NB4 (cell line): ENCODE measurements at regions not wholly inside any gene's neighbourhood (a gene's known extent, or its start where the extent isn't known, plus 50 kb on each side); places are given as distances from the start of the nearest gene placed in this dataset.

Source experiments
- POLR2A ChIP-seq: IDR thresholded peaks from 2 replicates; pipeline ENCODE4 v1.6.1; 2011; ENCODE audit warnings: mild to moderate bottlenecking; ENCODE audit not compliant: insufficient read length; ENCODE audit errors: extremely low read depth
- TF ChIP-seq, protein P1 (sequence below): IDR thresholded peaks from one replicate; pipeline ENCODE4 v1.5.1; 2012; ENCODE audit warnings: low read depth, low read length

DNA sequence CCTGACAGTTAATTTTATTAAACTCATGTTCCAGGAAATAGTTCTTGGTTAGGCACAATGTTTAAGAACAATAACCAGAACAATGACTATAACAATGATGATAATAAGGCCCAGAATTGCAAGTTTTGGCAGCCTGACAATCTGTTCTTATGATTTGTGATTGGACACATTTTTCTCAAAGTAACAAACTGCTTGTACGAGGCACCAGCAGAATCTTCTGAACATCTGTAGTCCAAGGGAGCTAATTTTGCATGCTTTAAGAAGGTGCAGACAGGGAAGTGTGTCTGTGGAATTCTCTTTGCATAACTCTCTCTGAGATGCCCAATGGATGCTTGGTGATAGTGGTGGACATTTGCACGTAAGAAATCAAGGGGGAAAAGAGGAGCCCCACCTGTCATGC is 709.3 kb downstream of the SLC4A3 start:
- TF ChIP-seq POLR2A = no peak
- TF ChIP-seq, protein P1, sequence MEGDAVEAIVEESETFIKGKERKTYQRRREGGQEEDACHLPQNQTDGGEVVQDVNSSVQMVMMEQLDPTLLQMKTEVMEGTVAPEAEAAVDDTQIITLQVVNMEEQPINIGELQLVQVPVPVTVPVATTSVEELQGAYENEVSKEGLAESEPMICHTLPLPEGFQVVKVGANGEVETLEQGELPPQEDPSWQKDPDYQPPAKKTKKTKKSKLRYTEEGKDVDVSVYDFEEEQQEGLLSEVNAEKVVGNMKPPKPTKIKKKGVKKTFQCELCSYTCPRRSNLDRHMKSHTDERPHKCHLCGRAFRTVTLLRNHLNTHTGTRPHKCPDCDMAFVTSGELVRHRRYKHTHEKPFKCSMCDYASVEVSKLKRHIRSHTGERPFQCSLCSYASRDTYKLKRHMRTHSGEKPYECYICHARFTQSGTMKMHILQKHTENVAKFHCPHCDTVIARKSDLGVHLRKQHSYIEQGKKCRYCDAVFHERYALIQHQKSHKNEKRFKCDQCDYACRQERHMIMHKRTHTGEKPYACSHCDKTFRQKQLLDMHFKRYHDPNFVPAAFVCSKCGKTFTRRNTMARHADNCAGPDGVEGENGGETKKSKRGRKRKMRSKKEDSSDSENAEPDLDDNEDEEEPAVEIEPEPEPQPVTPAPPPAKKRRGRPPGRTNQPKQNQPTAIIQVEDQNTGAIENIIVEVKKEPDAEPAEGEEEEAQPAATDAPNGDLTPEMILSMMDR = no peak
